ENCODE measurements at regions not wholly inside any gene's neighbourhood (a gene's known extent, or its start where the extent isn't known, plus 50 kb on each side); places are given as distances from the start of the nearest gene placed in this dataset.

DNA sequence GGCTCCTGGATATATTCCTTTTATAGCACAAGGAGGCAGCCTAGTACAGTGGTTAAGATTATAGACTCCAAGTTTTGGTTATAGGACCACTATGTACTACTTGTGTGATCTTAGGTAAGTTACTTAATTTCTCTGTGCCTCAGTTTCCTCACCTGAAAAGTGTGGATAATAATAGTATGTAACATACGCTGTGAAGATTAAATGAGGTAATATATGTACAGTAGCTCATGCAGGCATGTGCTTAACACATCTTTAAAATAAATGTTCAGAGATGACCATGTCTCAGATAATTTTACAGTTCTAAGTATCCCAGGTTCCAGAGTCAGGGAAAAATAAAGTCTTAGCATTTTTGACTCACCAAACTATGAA is 55.7 kb upstream of the TRABD2B start:
- Histone ChIP-seq H2AFZ (ENCODE audit: low read length, unreplicated experiment) (peak overlapping the region; percentile 60), H3K27ac (ENCODE audit: low read depth, low read length) (peak overlapping the region; percentile 26; the same call in 1 of the 2 replicates), H3K4me1 (ENCODE audit: control insufficient read depth, insufficient read depth, low read length, unreplicated experiment) (peaks cover 43% of the 10 kb centered on the region), H3K36me3 (ENCODE audit: insufficient read depth, low read length) (no peaks in the 10 kb centered on the region), H3K4me3 (ENCODE audit: low read depth, low read length) (no peak overlapping the region), H3K79me2 (ENCODE audit: control insufficient read depth, insufficient read depth, low read length, unreplicated experiment) (no peaks in the 10 kb centered on the region), H3K27me3 (ENCODE audit: insufficient read depth, low read length) (no peaks in the 10 kb centered on the region)

DNA sequence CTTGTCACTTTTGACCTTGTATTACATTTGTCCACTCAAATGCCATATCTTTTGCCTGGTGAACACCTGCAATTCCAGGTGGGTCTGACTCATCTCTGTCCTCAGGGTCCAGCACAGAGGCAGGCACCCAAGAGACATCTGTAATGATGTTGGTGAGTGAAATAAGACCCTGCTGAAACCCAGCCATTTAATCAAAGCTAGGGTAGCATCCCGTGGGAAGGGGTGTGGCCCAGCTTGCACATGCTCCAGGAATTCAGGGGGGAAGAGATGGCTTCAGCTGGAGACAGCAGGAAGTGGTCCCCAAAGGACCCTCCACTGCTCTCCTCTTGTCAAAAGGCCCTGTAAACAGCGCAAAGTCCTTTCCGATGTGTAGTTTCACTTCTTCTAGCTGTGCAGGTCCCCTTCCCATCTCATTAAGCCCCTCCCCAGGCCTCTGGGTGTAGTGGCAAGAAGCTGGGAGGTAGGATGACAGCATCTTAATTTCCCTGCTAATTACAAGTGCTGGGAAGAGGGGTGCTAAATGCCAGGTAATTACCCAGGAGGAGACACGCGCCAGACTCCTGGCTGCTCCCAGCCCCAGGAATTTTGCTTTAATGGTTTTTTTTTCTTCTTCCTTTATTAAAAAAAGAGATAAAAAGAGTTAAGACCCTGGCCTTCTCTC is 54.4 kb upstream of the TRABD2B start:
- Histone ChIP-seq H3K27me3 (ENCODE audit: insufficient read depth, low read length) (no peaks in the 10 kb centered on the region), H3K4me3 (ENCODE audit: low read depth, low read length) (no peak overlapping the region), H3K4me1 (ENCODE audit: control insufficient read depth, insufficient read depth, low read length, unreplicated experiment) (peaks cover 56% of the 10 kb centered on the region), H3K79me2 (ENCODE audit: control insufficient read depth, insufficient read depth, low read length, unreplicated experiment) (no peaks in the 10 kb centered on the region), H2AFZ (ENCODE audit: low read length, unreplicated experiment) (no peak overlapping the region), H3K36me3 (ENCODE audit: insufficient read depth, low read length) (no peaks in the 10 kb centered on the region), H3K27ac (ENCODE audit: low read depth, low read length) (no peak overlapping the region)

DNA sequence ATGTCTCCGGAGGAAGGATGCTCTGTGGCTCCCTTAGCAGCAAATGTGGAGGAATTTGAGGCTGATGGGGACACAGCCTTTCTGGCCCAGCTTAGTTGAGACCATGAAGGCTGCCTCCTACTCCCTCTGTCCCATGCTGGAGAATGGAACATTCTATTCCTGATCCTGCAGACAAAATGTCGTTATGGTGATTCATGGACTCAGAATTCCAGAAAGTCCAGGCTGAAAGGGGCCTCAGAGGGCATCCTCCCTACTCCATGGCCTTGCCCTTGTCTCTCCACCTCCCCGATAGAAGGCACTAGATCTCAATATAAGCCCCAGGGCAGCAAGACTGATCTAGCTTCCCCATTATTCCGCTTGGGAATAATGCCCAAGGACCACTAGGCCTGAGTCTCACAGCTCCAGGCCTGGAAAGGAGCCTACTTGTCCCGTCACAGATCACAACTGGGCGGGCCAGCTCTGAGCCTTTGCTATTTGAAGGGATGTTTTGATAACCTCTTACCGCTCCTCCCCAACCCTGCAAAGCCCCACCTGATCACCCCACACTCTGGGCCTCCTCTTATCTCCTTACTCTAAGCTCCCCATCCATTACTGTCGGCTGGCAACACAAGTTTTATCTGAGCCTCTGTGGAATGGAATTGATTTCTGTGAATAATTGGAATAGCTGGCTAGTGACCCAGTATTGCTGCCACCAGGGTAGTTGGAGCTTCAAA is 52.8 kb upstream of the TRABD2B start:
- H2AFZ ChIP-seq (ENCODE audit: low read length, unreplicated experiment) = no peak overlapping the region
- peaks cover 57% of the 10 kb centered on the region for H3K4me1 ChIP-seq (ENCODE audit: control insufficient read depth, insufficient read depth, low read length, unreplicated experiment)
- H3K27ac ChIP-seq (ENCODE audit: low read depth, low read length) = no peak overlapping the region
- H3K27me3 ChIP-seq (ENCODE audit: insufficient read depth, low read length) = no peaks in the 10 kb centered on the region
- H3K4me3 ChIP-seq (ENCODE audit: low read depth, low read length) = no peak overlapping the region
- no peaks in the 10 kb centered on the region for H3K79me2 ChIP-seq (ENCODE audit: control insufficient read depth, insufficient read depth, low read length, unreplicated experiment)
- no peaks in the 10 kb centered on the region for H3K36me3 ChIP-seq (ENCODE audit: insufficient read depth, low read length)

DNA sequence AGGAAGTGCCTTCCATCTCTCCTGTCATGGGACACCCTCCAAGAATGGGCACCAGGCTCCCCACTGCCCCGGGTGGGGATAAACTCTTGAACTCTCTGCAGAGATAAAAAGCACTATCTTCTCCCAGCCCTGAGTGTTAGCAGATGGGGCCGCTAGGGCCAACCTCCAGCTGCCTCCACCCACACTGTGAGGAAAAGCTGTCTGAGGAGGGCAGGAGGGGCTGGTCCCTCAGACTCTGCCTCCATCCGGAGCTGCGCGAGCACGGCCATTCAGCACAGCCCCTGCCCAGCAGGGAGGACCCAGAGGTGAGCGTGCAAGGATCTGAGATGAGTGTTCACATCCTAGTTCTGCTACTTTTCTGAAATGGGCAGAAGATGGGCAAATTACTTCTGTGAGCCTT is 51.8 kb upstream of the TRABD2B start:
- no peaks in the 10 kb centered on the region for H3K36me3 ChIP-seq (ENCODE audit: insufficient read depth, low read length)
- H3K4me3 ChIP-seq (ENCODE audit: low read depth, low read length) = no peak overlapping the region
- H3K79me2 ChIP-seq (ENCODE audit: control insufficient read depth, insufficient read depth, low read length, unreplicated experiment) = no peaks in the 10 kb centered on the region
- H3K27ac ChIP-seq (ENCODE audit: low read depth, low read length) = no peak overlapping the region
- H2AFZ ChIP-seq (ENCODE audit: low read length, unreplicated experiment) = no peak overlapping the region
- H3K27me3 ChIP-seq (ENCODE audit: insufficient read depth, low read length) = no peaks in the 10 kb centered on the region
- H3K4me1 ChIP-seq (ENCODE audit: control insufficient read depth, insufficient read depth, low read length, unreplicated experiment) = peaks cover 57% of the 10 kb centered on the region

DNA sequence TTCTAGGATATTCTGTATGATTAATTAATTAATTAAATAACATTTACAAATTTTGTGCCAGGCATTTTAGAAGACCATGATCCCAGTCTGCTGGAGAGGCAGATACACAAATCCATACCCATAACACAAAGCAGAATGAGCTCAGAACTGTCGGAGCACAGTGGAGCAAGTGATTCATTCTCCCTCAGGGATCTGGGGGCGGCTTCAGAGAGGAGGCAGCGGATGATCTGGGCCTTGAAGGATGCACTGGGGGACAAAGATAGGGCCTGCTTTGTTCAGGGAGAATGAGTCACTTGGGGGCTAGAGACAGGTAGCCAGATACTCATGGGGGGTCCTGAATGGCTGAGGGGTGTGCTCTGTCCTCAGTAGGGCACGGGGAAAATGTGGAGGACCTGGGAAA is 50.9 kb upstream of the TRABD2B start:
- Histone ChIP-seq H3K4me1 (ENCODE audit: control insufficient read depth, insufficient read depth, low read length, unreplicated experiment) (peaks cover 56% of the 10 kb centered on the region), H3K4me3 (ENCODE audit: low read depth, low read length) (no peak overlapping the region), H3K36me3 (ENCODE audit: insufficient read depth, low read length) (no peaks in the 10 kb centered on the region), H3K27me3 (ENCODE audit: insufficient read depth, low read length) (no peaks in the 10 kb centered on the region), H3K79me2 (ENCODE audit: control insufficient read depth, insufficient read depth, low read length, unreplicated experiment) (no peaks in the 10 kb centered on the region), H2AFZ (ENCODE audit: low read length, unreplicated experiment) (no peak overlapping the region), H3K27ac (ENCODE audit: low read depth, low read length) (peak overlapping the region; percentile 45; the same call in 1 of the 2 replicates)

DNA sequence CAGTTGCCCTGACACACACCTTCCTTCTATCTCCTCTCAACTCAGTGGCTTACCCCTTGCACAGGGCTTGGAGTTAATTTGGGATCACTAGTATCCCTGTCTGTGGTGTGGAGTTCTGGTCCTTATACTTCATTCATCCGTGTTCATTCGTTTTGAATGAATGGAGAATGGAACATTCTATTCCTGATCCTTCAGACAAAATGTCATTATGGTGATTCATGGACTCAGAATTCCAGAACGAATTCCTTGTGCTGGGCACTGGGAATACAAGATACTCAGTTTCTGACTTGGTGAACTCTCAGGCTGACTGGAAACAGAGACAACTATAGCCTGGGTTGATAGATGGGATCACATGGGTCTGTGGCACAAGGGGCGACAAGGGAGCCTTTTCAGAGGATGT is 49.9 kb upstream of the TRABD2B start:
- Histone ChIP-seq H3K27me3 (ENCODE audit: insufficient read depth, low read length) (no peaks in the 10 kb centered on the region), H3K79me2 (ENCODE audit: control insufficient read depth, insufficient read depth, low read length, unreplicated experiment) (no peaks in the 10 kb centered on the region), H3K4me1 (ENCODE audit: control insufficient read depth, insufficient read depth, low read length, unreplicated experiment) (peaks cover 46% of the 10 kb centered on the region), H2AFZ (ENCODE audit: low read length, unreplicated experiment) (no peak overlapping the region), H3K36me3 (ENCODE audit: insufficient read depth, low read length) (no peaks in the 10 kb centered on the region), H3K4me3 (ENCODE audit: low read depth, low read length) (peak overlapping the region; percentile 29; the same call in 1 of the 2 replicates), H3K27ac (ENCODE audit: low read depth, low read length) (peak overlapping the region; percentile 45)
